Aorta (tissue), 5 donors: ENCODE measurements at regions not wholly inside any gene's neighbourhood (a gene's known extent, or its start where the extent isn't known, plus 50 kb on each side); places are given as distances from the start of the nearest gene placed in this dataset.

Experiments used
- ATAC-seq: fragments of 200-7000 bp; cut with Tn5 transposase; one replicate; pipeline ENCODE4 v1.9.1; 2022; ENCODE audit warnings: moderate library complexity; ENCODE audit not compliant: low FRiP score
- DNase-seq, 2 donors: peaks; one replicate each; pipeline ENCODE4 v3.0.0-alpha.2; 2020
- H3K27ac ChIP-seq, 2 donors: one replicate each; pipeline ENCODE4 v1.5.1; 2013; ENCODE audit warnings: low read length in 2 of 2, mild to moderate bottlenecking in 2 of 2, moderate library complexity in 2 of 2, control low read depth in 1 of 2, inconsistent platforms in 1 of 2, low read depth in 1 of 2
- H3K27me3 ChIP-seq, 2 donors: one replicate each; pipeline ENCODE4 v1.6.1; 2013; ENCODE audit warnings: control low read depth in 1 of 2, low read length in 1 of 2, mild to moderate bottlenecking in 1 of 2, moderate library complexity in 1 of 2; ENCODE audit not compliant: insufficient read depth in 2 of 2, control insufficient read depth in 1 of 2
- H3K36me3 ChIP-seq, 2 donors: one replicate each; pipeline ENCODE4 v1.6.1; 2013; ENCODE audit warnings: control low read depth in 1 of 2, low read length in 1 of 2, mild to moderate bottlenecking in 1 of 2; ENCODE audit not compliant: insufficient read depth in 2 of 2, control insufficient read depth in 1 of 2
- H3K4me1 ChIP-seq, 2 donors: one replicate each; pipeline ENCODE4 v1.6.1; 2013; ENCODE audit warnings: low read length in 2 of 2, control low read depth in 1 of 2, mild to moderate bottlenecking in 1 of 2, moderate library complexity in 1 of 2; ENCODE audit not compliant: insufficient read depth in 2 of 2, control insufficient read depth in 1 of 2
- H3K4me3 ChIP-seq, 2 donors: one replicate each; pipeline ENCODE4 v1.5.1; 2013; ENCODE audit warnings: low read length in 2 of 2, control low read depth in 1 of 2, mild to moderate bottlenecking in 1 of 2
- H3K9me3 ChIP-seq: one replicate; pipeline ENCODE4 v1.6.1; 2013; ENCODE audit warnings: mild to moderate bottlenecking, low read length; ENCODE audit not compliant: control insufficient read depth
- WGBS, 2 donors: extraction: QIAGEN DNeasy Blood & Tissue Kit; methylation state at CpG; one replicate each; pipeline ENCODE4 v1.1.7; 2013; 5-methylcytosine and 5-hydroxymethylcytosine counted together
- intact Hi-C, 2 donors: fragments of 100-400 bp; cut with DNase I; formaldehyde crosslinking; loops; one replicate each; pipeline versions ENCODE4 v1.14.2 to v1.15.0; 2022
- donor health status: healthy with polysubstance abuse.
- donor health status: Bipolar disorder and iron deficiency.
- donor health status: DM: no; HTN: no; CAD: no.
- donor health status: DM: no; HTN: no; CAD: no.
- donor health status: DM: yes; HTN: yes; CAD: no.

GRCh38 chr18:37958499-37958898 is 392.9 kb upstream of the CELF4 start:
- Histone ChIP-seq H3K9me3 (peaks cover 1% of the 10 kb centered on the region), H3K27me3 (no peaks in the 10 kb centered on the region), H3K36me3 (no peaks in the 10 kb centered on the region), H3K4me3 (no peak overlapping the region), H3K4me1 (no peaks in the 10 kb centered on the region), H3K27ac (no peak overlapping the region)
- WGBS, 2 donors, result 11 to 16% methylated on average over 3 of the region's 3 CpGs
- no peak for ATAC-seq
- no peak for DNase-seq
- intact Hi-C loops, result no loop called here

GRCh38 chr18:37956902-37957301 is 391.3 kb upstream of the CELF4 start:
- ATAC-seq, result no peak
- no peaks in the 10 kb centered on the region for H3K27me3 ChIP-seq

GRCh38 chr18:37956020-37956419 is 390.4 kb upstream of the CELF4 start:
- WGBS, 2 donors, result 55 to 61% methylated on average over 2 of the region's 2 CpGs
- no peak overlapping the region for H3K27ac ChIP-seq
- H3K9me3 ChIP-seq, result no peaks in the 10 kb centered on the region
- H3K4me3 ChIP-seq, result no peak overlapping the region
- ATAC-seq (no peak), DNase-seq (no peak)
- H3K4me1 ChIP-seq, result no peaks in the 10 kb centered on the region
- intact Hi-C loops, result no loop called here
- H3K36me3 ChIP-seq, result no peaks in the 10 kb centered on the region
- H3K27me3 ChIP-seq, result no peaks in the 10 kb centered on the region

More at GRCh38 chr18:37956902-37957301, 391.3 kb upstream of the CELF4 start:
- H3K4me1 ChIP-seq, result no peaks in the 10 kb centered on the region
- intact Hi-C loops, result no loop called here
- H3K9me3 ChIP-seq, result no peaks in the 10 kb centered on the region
- H3K4me3 ChIP-seq, result no peak overlapping the region
- no peaks in the 10 kb centered on the region for H3K36me3 ChIP-seq
- H3K27ac ChIP-seq, result no peak overlapping the region
- no peak for DNase-seq
- 66 to 74% methylated on average over 4 of the region's 4 CpGs for WGBS, 2 donors

- Histone ChIP-seq H3K36me3 (no peaks in the 10 kb centered on the region), H3K27ac (no peak overlapping the region), H3K27me3 (no peaks in the 10 kb centered on the region), H3K4me3 (no peak overlapping the region), H3K9me3 (no peaks in the 10 kb centered on the region), H3K4me1 (no peaks in the 10 kb centered on the region)
- DNase-seq (no peak), ATAC-seq (no peak)
- WGBS, 2 donors, result 75% methylated on average over 2 of the region's 2 CpGs
- intact Hi-C loops, result no loop called here
Observed at GRCh38 chr18:37955201-37955600, 389.6 kb upstream of the CELF4 start.

- Histone ChIP-seq H3K36me3 (no peaks in the 10 kb centered on the region), H3K4me3 (no peak overlapping the region), H3K9me3 (no peaks in the 10 kb centered on the region), H3K27ac (no peak overlapping the region), H3K27me3 (no peaks in the 10 kb centered on the region), H3K4me1 (no peaks in the 10 kb centered on the region)
- DNase-seq (no peak), ATAC-seq (no peak)
- WGBS, 2 donors, result 35 to 50% methylated on average over 2 of the region's 2 CpGs
- intact Hi-C loops, result no loop called here
Observed at GRCh38 chr18:37953876-37954275, 388.3 kb upstream of the CELF4 start.

GRCh38 chr18:37948471-37948870 is 382.9 kb upstream of the CELF4 start:
- WGBS, 2 donors, result 63 to 77% methylated on average over 3 of the region's 3 CpGs
- Histone ChIP-seq H3K9me3 (no peaks in the 10 kb centered on the region), H3K4me3 (no peak overlapping the region), H3K27ac (no peak overlapping the region), H3K27me3 (no peaks in the 10 kb centered on the region), H3K36me3 (no peaks in the 10 kb centered on the region), H3K4me1 (no peaks in the 10 kb centered on the region)
- intact Hi-C loops, result no loop called here
- no peak for ATAC-seq
- no peak for DNase-seq

- intact Hi-C loops, result no loop called here
- Histone ChIP-seq H3K27ac (no peak overlapping the region), H3K36me3 (no peaks in the 10 kb centered on the region), H3K27me3 (no peaks in the 10 kb centered on the region), H3K9me3 (no peaks in the 10 kb centered on the region), H3K4me3 (no peak overlapping the region), H3K4me1 (no peaks in the 10 kb centered on the region)
- no peak for ATAC-seq
- no peak for DNase-seq
- WGBS, 2 donors, result 43 to 44% methylated on average over 4 of the region's 4 CpGs
Observed at GRCh38 chr18:37946324-37946723, 380.7 kb upstream of the CELF4 start.

GRCh38 chr18:37944700-37945270 is 379.2 kb upstream of the CELF4 start:
- Histone ChIP-seq H3K27me3 (no peaks in the 10 kb centered on the region), H3K27ac (no peak overlapping the region), H3K9me3 (no peaks in the 10 kb centered on the region), H3K4me3 (no peak overlapping the region), H3K4me1 (no peaks in the 10 kb centered on the region), H3K36me3 (no peaks in the 10 kb centered on the region)
- DNase-seq (no peak), ATAC-seq (no peak)
- intact Hi-C loops, result no loop called here
- 76 to 80% methylated on average over 3 of the region's 3 CpGs for WGBS, 2 donors

GRCh38 chr18:37937287-37937686 is 371.7 kb upstream of the CELF4 start:
- WGBS, 2 donors, result 54 to 55% methylated on average over 6 of the region's 6 CpGs
- intact Hi-C loops, result no loop called here

More at GRCh38 chr18:37937287-37937686, 371.7 kb upstream of the CELF4 start:
- no peak for DNase-seq
- Histone ChIP-seq H3K9me3 (no peaks in the 10 kb centered on the region), H3K27me3 (no peaks in the 10 kb centered on the region), H3K4me1 (no peaks in the 10 kb centered on the region), H3K36me3 (no peaks in the 10 kb centered on the region), H3K27ac (no peak overlapping the region), H3K4me3 (no peak overlapping the region)
- no peak for ATAC-seq
